ENCODE measurements at regions not wholly inside any gene's neighbourhood (a gene's known extent, or its start where the extent isn't known, plus 50 kb on each side); places are given as distances from the start of the nearest gene placed in this dataset.

GRCh38 chr11:19394525-19395016 lies 153.8 kb upstream of the E2F8 start:
- TF ChIP-seq ZNF79 (CRISPR knock-in tag; IDR thresholded peaks at IDR 0.05; ENCODE audit: low read depth) (no peak), EP300 (IDR thresholded peaks at IDR 0.05; ENCODE audit: low read length) (no peak), EZH2 (IDR thresholded peaks at IDR 0.05; ENCODE audit: borderline replicate concordance, low read depth, low read length) (no peak), XRCC3 (IDR thresholded peaks at IDR 0.05) (no peak), NFYB (IDR thresholded peaks at IDR 0.05; ENCODE audit: extremely low read depth, insufficient read length) (no peak), SRSF1 (IDR thresholded peaks at IDR 0.05; ENCODE audit: low read depth, low read length) (no peak)
- TF ChIP-seq, protein P1, sequence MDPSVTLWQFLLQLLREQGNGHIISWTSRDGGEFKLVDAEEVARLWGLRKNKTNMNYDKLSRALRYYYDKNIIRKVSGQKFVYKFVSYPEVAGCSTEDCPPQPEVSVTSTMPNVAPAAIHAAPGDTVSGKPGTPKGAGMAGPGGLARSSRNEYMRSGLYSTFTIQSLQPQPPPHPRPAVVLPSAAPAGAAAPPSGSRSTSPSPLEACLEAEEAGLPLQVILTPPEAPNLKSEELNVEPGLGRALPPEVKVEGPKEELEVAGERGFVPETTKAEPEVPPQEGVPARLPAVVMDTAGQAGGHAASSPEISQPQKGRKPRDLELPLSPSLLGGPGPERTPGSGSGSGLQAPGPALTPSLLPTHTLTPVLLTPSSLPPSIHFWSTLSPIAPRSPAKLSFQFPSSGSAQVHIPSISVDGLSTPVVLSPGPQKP (CRISPR knock-in tag; IDR thresholded peaks at IDR 0.05), result no peak
- TF ChIP-seq, protein P2, sequence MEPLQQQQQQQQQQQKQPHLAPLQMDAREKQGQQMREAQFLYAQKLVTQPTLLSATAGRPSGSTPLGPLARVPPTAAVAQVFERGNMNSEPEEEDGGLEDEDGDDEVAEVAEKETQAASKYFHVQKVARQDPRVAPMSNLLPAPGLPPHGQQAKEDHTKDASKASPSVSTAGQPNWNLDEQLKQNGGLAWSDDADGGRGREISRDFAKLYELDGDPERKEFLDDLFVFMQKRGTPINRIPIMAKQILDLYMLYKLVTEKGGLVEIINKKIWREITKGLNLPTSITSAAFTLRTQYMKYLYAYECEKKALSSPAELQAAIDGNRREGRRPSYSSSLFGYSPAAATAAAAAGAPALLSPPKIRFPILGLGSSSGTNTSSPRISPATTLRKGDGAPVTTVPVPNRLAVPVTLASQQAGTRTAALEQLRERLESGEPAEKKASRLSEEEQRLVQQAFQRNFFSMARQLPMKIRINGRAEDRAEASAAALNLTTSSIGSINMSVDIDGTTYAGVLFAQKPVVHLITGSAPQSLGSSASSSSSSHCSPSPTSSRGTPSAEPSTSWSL (CRISPR knock-in tag; IDR thresholded peaks at IDR 0.05; ENCODE audit: borderline replicate concordance), result no peak
- TF ChIP-seq, protein P3, sequence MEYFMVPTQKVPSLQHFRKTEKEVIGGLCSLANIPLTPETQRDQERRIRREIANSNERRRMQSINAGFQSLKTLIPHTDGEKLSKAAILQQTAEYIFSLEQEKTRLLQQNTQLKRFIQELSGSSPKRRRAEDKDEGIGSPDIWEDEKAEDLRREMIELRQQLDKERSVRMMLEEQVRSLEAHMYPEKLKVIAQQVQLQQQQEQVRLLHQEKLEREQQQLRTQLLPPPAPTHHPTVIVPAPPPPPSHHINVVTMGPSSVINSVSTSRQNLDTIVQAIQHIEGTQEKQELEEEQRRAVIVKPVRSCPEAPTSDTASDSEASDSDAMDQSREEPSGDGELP (CRISPR knock-in tag; IDR thresholded peaks at IDR 0.05; ENCODE audit: borderline replicate concordance), result no peak
